A549 (cell line): ENCODE measurements at regions not wholly inside any gene's neighbourhood (a gene's known extent, or its start where the extent isn't known, plus 50 kb on each side); places are given as distances from the start of the nearest gene placed in this dataset.

ENCODE experiments used
- ATAC-seq, 2 experiments: fragments of 200-7000 bp in 1 of 2; fragments of >200 bp in 1 of 2; cut with Nextera tagmentation in 1 of 2; cut with Tn5 transposase in 1 of 2; 3 replicates each; pipeline versions ENCODE4 v1.8.0 to v1.9.1; 2018 to 2020; ENCODE audit warnings: mild to moderate bottlenecking in 1 of 2, moderate library complexity in 1 of 2
- CTCF ChIA-PET: fragments of 300-600 bp; sonication (Branson Sonifier 250); formaldehyde crosslinking; extraction: SDS; loops from one replicate; lab custom pipeline; 2021; ENCODE audit warnings: antibody characterized with exemption, inconsistent platforms; lab: Yijun Ruan, JAX
- POLR2A ChIA-PET: fragments of 350-600 bp; formaldehyde crosslinking; extraction: SDS; loops from one replicate; lab custom pipeline; 2021; ENCODE audit warnings: antibody characterized with exemption, inconsistent platforms; lab: Yijun Ruan, JAX
- DNase-seq, 2 experiments: peaks; one replicate each; pipeline versions ENCODE4 v3.0.0 to v3.0.0-alpha.2; 2011 to 2016; ENCODE audit warnings: low read depth in 1 of 2, low spot score in 1 of 2
- FAIRE-seq: peaks from 2 replicates; lab custom pipeline; 2011; peaks lifted over from hg19 to GRCh38; lab: Jason Lieb, UNC
- H3K27ac ChIP-seq, 2 experiments: fragments of >200 bp; sonication (Bioruptor Twin); formaldehyde crosslinking; 3 replicates each; pipeline ENCODE4 v1.5.1; 2016 to 2017
- H3K4me1 ChIP-seq: fragments of >200 bp; sonication (Bioruptor Twin); formaldehyde crosslinking; 3 replicates; pipeline ENCODE4 v1.6.1; 2016
- H3K4me2 ChIP-seq: fragments of >200 bp; sonication (Bioruptor Twin); formaldehyde crosslinking; 3 replicates; pipeline ENCODE4 v1.6.1; 2016
- H3K4me3 ChIP-seq: fragments of >200 bp; sonication (Bioruptor Twin); formaldehyde crosslinking; 3 replicates; pipeline ENCODE4 v1.5.1; 2016
- H3K9me3 ChIP-seq: fragments of >200 bp; sonication (Bioruptor Twin); formaldehyde crosslinking; 3 replicates; pipeline ENCODE4 v1.6.1; 2016
- BHLHE40 ChIP-seq: IDR thresholded peaks from 2 replicates; pipeline ENCODE4 v1.6.1; 2012; ENCODE audit warnings: low read depth, low read length, inconsistent platforms
- CBX2 ChIP-seq: fragments of 200-600 bp; sonication (generic); IDR thresholded peaks from 2 replicates; pipeline ENCODE4 v1.6.1; 2016; ENCODE audit warnings: low read depth, mild to moderate bottlenecking, borderline replicate concordance
- CHD2 ChIP-seq: fragments of 150-350 bp; IDR thresholded peaks from 2 replicates; pipeline ENCODE4 v1.6.1; 2014; ENCODE audit warnings: low read length; ENCODE audit not compliant: partially characterized antibody
- EP300 ChIP-seq, 2 experiments: fragments of >200 bp; sonication (Bioruptor Twin); formaldehyde crosslinking; IDR thresholded peaks; 2 replicates in 1 of 2; 3 replicates in 1 of 2; pipeline ENCODE4 v1.6.1; 2016 to 2017
- ESRRA ChIP-seq: fragments of 150-350 bp; IDR thresholded peaks from 2 replicates; pipeline ENCODE4 v1.6.1; 2014; ENCODE audit warnings: mild to moderate bottlenecking, low read length, borderline replicate concordance
- FOSL2 ChIP-seq, 2 experiments: fragments of 450-650 bp in 1 of 2; fragments of >200 bp in 1 of 2; sonication (Bioruptor Twin) in 1 of 2; formaldehyde crosslinking; IDR thresholded peaks; 2 replicates each; pipeline versions ENCODE4 v1.5.0 to v1.6.1; 2016 to 2020; ENCODE audit warnings: mild to moderate bottlenecking in 1 of 2, moderate library complexity in 1 of 2
- HDAC2 ChIP-seq: fragments of 200-600 bp; sonication (generic); IDR thresholded peaks from 2 replicates; pipeline ENCODE4 v1.6.1; 2016
- HOXA7 ChIP-seq: fragments of 250-450 bp; sonication (Bioruptor Pico); IDR thresholded peaks from 2 replicates; pipeline ENCODE4 v1.5.0; 2020; ENCODE audit warnings: mild to moderate bottlenecking, moderate library complexity
- HOXB5 ChIP-seq: fragments of 250-450 bp; sonication (Bioruptor Pico); IDR thresholded peaks from 2 replicates; pipeline ENCODE4 v1.5.0; 2020; ENCODE audit warnings: mild to moderate bottlenecking, moderate library complexity
- JUNB ChIP-seq: fragments of >200 bp; sonication (Bioruptor Twin); formaldehyde crosslinking; IDR thresholded peaks from 2 replicates; pipeline ENCODE4 v1.6.1; 2016
- KDM1A ChIP-seq: fragments of 200-600 bp; sonication (generic); IDR thresholded peaks from 2 replicates; pipeline ENCODE4 v1.6.1; 2016; ENCODE audit warnings: low read depth, mild to moderate bottlenecking
- MAFK ChIP-seq: fragments of 450-650 bp; IDR thresholded peaks from 2 replicates; pipeline ENCODE4 v1.6.1; 2014; ENCODE audit not compliant: partially characterized antibody
- MAZ ChIP-seq: fragments of 150-350 bp; IDR thresholded peaks from 2 replicates; pipeline ENCODE4 v1.6.1; 2014; ENCODE audit warnings: antibody characterized with exemption, low read depth, low read length, borderline replicate concordance
- NPAS2 ChIP-seq: fragments of 250-450 bp; sonication (Bioruptor Pico); IDR thresholded peaks from 2 replicates; pipeline ENCODE4 v1.8.0; 2022; ENCODE audit warnings: mild to moderate bottlenecking, moderate library complexity, borderline replicate concordance
- RAD21 ChIP-seq, 2 experiments: fragments of >200 bp in 1 of 2; sonication (Bioruptor Twin) in 1 of 2; formaldehyde crosslinking in 1 of 2; IDR thresholded peaks in 1 of 2; conservative IDR thresholded peaks in 1 of 2; 2 replicates in 1 of 2; 3 replicates in 1 of 2; pipeline ENCODE4 v1.6.1; 2012 to 2018; ENCODE audit warnings: inconsistent platforms in 1 of 2
- RARB ChIP-seq: fragments of 250-450 bp; sonication (Bioruptor Pico); IDR thresholded peaks from 2 replicates; pipeline ENCODE4 v1.8.0; 2021; ENCODE audit warnings: mild to moderate bottlenecking, moderate library complexity
- RFX5 ChIP-seq: fragments of 450-650 bp; IDR thresholded peaks from 2 replicates; pipeline ENCODE4 v1.7.1; 2014; ENCODE audit warnings: antibody characterized with exemption, mild to moderate bottlenecking, moderate library complexity
- RNF2 ChIP-seq: fragments of 200-600 bp; sonication (generic); IDR thresholded peaks from 2 replicates; pipeline ENCODE4 v1.6.1; 2016; ENCODE audit warnings: low read depth, mild to moderate bottlenecking, antibody characterized with exemption, moderate library complexity, borderline replicate concordance
- TP53 ChIP-seq: fragments of 250-450 bp; sonication (Bioruptor Pico); IDR thresholded peaks from 2 replicates; pipeline ENCODE4 v1.5.0; 2021; ENCODE audit warnings: mild to moderate bottlenecking, moderate library complexity
- ZFP36 ChIP-seq: fragments of 450-650 bp; IDR thresholded peaks from 2 replicates; pipeline ENCODE4 v1.6.1; 2014; ENCODE audit warnings: borderline replicate concordance; ENCODE audit not compliant: partially characterized antibody
- ZNF302 ChIP-seq: fragments of 250-450 bp; sonication (Bioruptor Pico); IDR thresholded peaks from 2 replicates; pipeline ENCODE4 v1.9.0; 2021; ENCODE audit warnings: inconsistent platforms, mild to moderate bottlenecking, moderate library complexity
- WGBS: methylation state at CpG from one replicate; pipeline ENCODE4 v1.1.6; 2017; ENCODE audit errors: missing lambda C conversion rate; 5-methylcytosine and 5-hydroxymethylcytosine counted together
- TF ChIP-seq, protein P1 (sequence below): fragments of 250-450 bp; sonication (Bioruptor Pico); IDR thresholded peaks from 2 replicates; pipeline ENCODE4 v1.5.0; 2021; ENCODE audit warnings: mild to moderate bottlenecking, moderate library complexity, borderline replicate concordance
- TF ChIP-seq, protein P2 (sequence below): IDR thresholded peaks from 2 replicates; pipeline ENCODE4 v1.6.1; 2012
- TF ChIP-seq, protein P3 (sequence below): IDR thresholded peaks from 2 replicates; pipeline ENCODE4 v1.6.1; 2012
- TF ChIP-seq, protein P4 (sequence below): fragments of 150-350 bp; IDR thresholded peaks from 2 replicates; pipeline ENCODE4 v1.6.1; 2014; ENCODE audit warnings: low read depth, mild to moderate bottlenecking, low read length

DNA sequence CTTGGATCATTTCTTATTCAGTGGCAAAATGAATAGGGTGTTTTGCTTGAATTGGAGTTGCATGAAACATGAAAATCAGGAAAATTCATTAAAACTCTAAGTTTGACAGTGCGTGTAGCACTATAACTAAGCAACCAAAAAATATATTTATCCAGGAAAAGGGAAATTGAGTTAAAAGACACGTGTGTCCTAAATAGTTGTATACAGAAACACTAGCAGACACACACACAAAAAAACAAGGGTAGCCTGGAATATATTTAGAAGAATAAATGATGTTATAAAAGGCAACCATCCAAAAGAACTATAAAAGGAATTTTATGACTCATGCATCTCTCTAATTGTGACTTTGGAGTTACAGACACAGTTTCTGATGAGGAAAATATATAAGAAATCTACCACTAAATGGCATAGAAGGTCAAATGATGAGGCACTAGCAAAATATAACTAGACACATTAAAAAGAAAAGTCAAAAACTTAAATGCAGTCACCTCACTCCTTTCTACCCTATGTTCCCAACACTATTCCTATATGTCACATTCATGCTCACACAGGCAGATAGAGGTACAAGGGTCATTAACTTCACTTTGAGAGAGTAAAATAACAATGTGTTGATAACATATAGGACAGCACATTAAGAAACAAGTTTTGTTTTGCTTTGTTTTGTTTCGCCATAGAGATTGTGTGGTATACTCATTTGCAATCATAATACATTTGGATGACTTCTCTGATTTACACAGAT is 793.6 kb upstream of the INTU start:
- Histone ChIP-seq H3K9me3 (no peaks in the 10 kb centered on the region; the same call in 2 of the 3 replicates), H3K4me2 (no peak overlapping the region)
- TF ChIP-seq RFX5, result no peak
- TF ChIP-seq, protein P1, sequence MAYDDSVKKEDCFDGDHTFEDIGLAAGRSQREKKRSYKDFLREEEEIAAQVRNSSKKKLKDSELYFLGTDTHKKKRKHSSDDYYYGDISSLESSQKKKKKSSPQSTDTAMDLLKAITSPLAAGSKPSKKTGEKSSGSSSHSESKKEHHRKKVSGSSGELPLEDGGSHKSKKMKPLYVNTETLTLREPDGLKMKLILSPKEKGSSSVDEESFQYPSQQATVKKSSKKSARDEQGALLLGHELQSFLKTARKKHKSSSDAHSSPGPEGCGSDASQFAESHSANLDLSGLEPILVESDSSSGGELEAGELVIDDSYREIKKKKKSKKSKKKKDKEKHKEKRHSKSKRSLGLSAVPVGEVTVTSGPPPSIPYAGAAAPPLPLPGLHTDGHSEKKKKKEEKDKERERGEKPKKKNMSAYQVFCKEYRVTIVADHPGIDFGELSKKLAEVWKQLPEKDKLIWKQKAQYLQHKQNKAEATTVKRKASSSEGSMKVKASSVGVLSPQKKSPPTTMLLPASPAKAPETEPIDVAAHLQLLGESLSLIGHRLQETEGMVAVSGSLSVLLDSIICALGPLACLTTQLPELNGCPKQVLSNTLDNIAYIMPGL, result no peak
- TF ChIP-seq, protein P2, sequence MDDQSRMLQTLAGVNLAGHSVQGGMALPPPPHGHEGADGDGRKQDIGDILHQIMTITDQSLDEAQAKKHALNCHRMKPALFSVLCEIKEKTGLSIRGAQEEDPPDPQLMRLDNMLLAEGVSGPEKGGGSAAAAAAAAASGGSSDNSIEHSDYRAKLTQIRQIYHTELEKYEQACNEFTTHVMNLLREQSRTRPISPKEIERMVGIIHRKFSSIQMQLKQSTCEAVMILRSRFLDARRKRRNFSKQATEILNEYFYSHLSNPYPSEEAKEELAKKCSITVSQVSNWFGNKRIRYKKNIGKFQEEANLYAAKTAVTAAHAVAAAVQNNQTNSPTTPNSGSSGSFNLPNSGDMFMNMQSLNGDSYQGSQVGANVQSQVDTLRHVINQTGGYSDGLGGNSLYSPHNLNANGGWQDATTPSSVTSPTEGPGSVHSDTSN, result no peak
- TF ChIP-seq MAZ, result no peak
- no peak for TF ChIP-seq ZFP36
- no peak for TF ChIP-seq HOXA7 (CRISPR knock-in tag)
- no peak for TF ChIP-seq RNF2
- no peak for TF ChIP-seq NPAS2 (CRISPR knock-in tag)
- no peak for TF ChIP-seq CHD2
- TF ChIP-seq RARB (CRISPR knock-in tag), result no peak
- no peak for TF ChIP-seq BHLHE40
- TF ChIP-seq KDM1A, result no peak
- TF ChIP-seq CBX2, result no peak
- TF ChIP-seq, all 56 proteins: peak for 0
- ChIA-PET POLR2A (no interaction called here), CTCF (no interaction called here)
- WGBS, result 45% methylated on average over 3 of the region's 3 CpGs
- ATAC-seq (no peak), FAIRE-seq (no peak), DNase-seq (no peak)
- Histone ChIP-seq H3K4me1 (no peaks in the 10 kb centered on the region), H3K27ac (no peak overlapping the region), H3K4me3 (no peak overlapping the region)

DNA sequence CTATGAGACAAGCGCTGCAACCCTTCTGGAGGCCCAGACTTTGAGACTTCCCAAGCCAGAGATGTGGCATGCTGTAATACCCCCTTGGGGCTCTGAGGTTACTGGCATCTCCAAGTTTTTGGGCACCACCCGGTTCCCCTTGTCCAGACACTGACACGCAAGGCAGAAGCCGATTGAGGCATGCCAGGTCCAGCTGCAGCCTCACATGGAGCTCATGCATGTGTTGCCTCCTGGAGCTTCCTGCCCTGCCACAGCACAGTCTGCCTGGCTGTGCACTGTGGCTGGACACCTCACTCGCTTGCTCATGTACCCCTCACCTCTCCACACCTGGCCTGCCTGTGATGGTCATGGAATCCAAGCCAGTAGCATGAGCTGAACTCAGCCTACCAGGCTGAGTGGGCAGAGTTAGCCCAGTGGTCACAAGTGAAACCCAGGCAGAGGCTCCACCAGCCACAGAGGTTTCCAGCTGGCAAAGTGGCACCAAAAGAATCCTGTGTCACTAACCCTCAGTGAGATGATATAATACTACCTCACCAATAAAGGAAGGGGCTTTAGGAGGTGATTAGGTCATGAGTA is 789.2 kb upstream of the INTU start:
- ChIA-PET CTCF (no interaction called here), POLR2A (no interaction called here)
- Histone ChIP-seq H3K9me3 (no peaks in the 10 kb centered on the region), H3K4me3 (no peak overlapping the region), H3K4me1 (no peaks in the 10 kb centered on the region), H3K4me2 (no peak overlapping the region), H3K27ac (no peak overlapping the region)
- ATAC-seq (no peak), FAIRE-seq (no peak), DNase-seq (no peak)
- TF ChIP-seq, protein P2, result no peak
- TF ChIP-seq HOXA7 (CRISPR knock-in tag), result no peak
- 75% methylated on average over 1 of the region's 5 CpGs for WGBS

DNA sequence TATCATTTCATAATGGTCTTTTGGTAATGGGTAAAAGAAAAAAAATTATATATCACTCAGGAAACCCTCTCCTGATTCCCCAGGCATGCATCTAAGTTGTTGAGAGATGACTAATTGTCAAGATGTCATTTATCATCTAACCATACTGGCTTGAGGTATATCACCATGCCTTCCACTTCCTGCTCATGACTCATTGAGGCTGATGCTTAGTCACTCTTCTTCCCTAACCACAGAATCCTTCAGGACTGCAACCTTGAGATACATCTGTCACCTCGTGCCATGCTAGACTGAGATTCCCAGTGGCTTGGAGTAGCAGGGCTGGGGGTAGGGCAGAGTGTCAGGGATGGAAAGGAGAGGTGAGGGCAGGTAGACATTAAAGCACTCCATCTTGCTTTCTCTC is 782.5 kb upstream of the INTU start:
- no peaks in the 10 kb centered on the region for H3K9me3 ChIP-seq
- H3K4me1 ChIP-seq, result peaks cover 11% of the 10 kb centered on the region; the same call in 1 of the 3 replicates
- POLR2A ChIA-PET, result no interaction called here
- FAIRE-seq (no peak), DNase-seq (peak; percentile 38 to 85), ATAC-seq (peak; percentile 98 to 100)
- peak overlapping the region; percentile 8 to 59; a peak in 1 of 6 replicates for H3K27ac ChIP-seq
- CTCF ChIA-PET, result no interaction called here
- TF ChIP-seq HOXB5 (CRISPR knock-in tag) (peak; percentile 87), RNF2 (no peak), ESRRA (no peak), RAD21 (conservative IDR thresholded peaks at IDR 0.05 in 1 of 2, IDR thresholded peaks at IDR 0.05 in 1 of 2) (no peak), ZNF302 (CRISPR knock-in tag) (no peak), MAFK (peak; percentile 36), TP53 (CRISPR knock-in tag) (no peak), EP300 (IDR thresholded peaks at IDR 0.05) (peak in 1 of 2 experiments; percentile 27; a peak in 1 of 5 replicates), HDAC2 (no peak), FOSL2 (IDR thresholded peaks at IDR 0.05) (peak; percentile 86), FOSL2 (CRISPR knock-in tag; IDR thresholded peaks at IDR 0.05) (peak; percentile 91), JUNB (peak; percentile 80)
- TF ChIP-seq, protein P3, sequence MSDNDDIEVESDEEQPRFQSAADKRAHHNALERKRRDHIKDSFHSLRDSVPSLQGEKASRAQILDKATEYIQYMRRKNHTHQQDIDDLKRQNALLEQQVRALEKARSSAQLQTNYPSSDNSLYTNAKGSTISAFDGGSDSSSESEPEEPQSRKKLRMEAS, result peak; percentile 65
- TF ChIP-seq, protein P4, sequence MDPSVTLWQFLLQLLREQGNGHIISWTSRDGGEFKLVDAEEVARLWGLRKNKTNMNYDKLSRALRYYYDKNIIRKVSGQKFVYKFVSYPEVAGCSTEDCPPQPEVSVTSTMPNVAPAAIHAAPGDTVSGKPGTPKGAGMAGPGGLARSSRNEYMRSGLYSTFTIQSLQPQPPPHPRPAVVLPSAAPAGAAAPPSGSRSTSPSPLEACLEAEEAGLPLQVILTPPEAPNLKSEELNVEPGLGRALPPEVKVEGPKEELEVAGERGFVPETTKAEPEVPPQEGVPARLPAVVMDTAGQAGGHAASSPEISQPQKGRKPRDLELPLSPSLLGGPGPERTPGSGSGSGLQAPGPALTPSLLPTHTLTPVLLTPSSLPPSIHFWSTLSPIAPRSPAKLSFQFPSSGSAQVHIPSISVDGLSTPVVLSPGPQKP, result no peak
- no peak overlapping the region for H3K4me3 ChIP-seq
- peak overlapping the region; percentile 37; the same call in 1 of the 3 replicates for H3K4me2 ChIP-seq
- 0% methylated on average over 1 of the region's 1 CpG for WGBS
